ENCODE measurements at regions not wholly inside any gene's neighbourhood (a gene's known extent, or its start where the extent isn't known, plus 50 kb on each side); places are given as distances from the start of the nearest gene placed in this dataset.

GRCh38 chr15:35298509-35298908 lies 213.4 kb upstream of the NANOGP8 start:
- TF ChIP-seq CTCF (IDR thresholded peaks at IDR 0.05; ENCODE audit: insufficient read depth, low read length) (no peak), REST (IDR thresholded peaks at IDR 0.05; ENCODE audit: insufficient replicate concordance, low read depth) (no peak)

Data from HL-60 (cell line).